Endothelial cell of umbilical vein (primary cell): ENCODE measurements at regions not wholly inside any gene's neighbourhood (a gene's known extent, or its start where the extent isn't known, plus 50 kb on each side); places are given as distances from the start of the nearest gene placed in this dataset.

Experiments
- CTCF ChIP-seq, 2 donors: IDR thresholded peaks; 1 replicate in 1 of 2; 2 replicates in 1 of 2; pipeline ENCODE4 v1.5.1; 2011; ENCODE audit warnings: low read length in 2 of 2, mild to moderate bottlenecking in 2 of 2, moderate library complexity in 2 of 2, control low read depth in 1 of 2, inconsistent platforms in 1 of 2, low read depth in 1 of 2; ENCODE audit not compliant: insufficient read depth in 1 of 2; ENCODE audit errors: extremely low read depth in 1 of 2
- EZH2 ChIP-seq: IDR thresholded peaks from 2 replicates; pipeline ENCODE4 v1.6.1; 2012; ENCODE audit warnings: borderline replicate concordance, low read depth, mild to moderate bottlenecking, moderate library complexity, low read length, inconsistent platforms; ENCODE audit not compliant: severe bottlenecking
- POLR2AphosphoS5 ChIP-seq: IDR thresholded peaks from 2 replicates; pipeline ENCODE4 v1.6.1; 2012; ENCODE audit warnings: low read depth, mild to moderate bottlenecking, control low read depth, low read length, moderate library complexity; ENCODE audit not compliant: insufficient read depth

- TF ChIP-seq CTCF (IDR thresholded peaks at IDR 0.05; ENCODE audit: extremely low read depth in 1 of 2, insufficient read depth in 1 of 2, low read depth in 1 of 2, low read length in 2 of 2) (no peak), POLR2AphosphoS5 (no peak), EZH2 (no peak)
These were observed 1124.9 kb downstream of the DIAPH3 start for GRCh38 chr13:59038824-59039223.
